ENCODE measurements at regions not wholly inside any gene's neighbourhood (a gene's known extent, or its start where the extent isn't known, plus 50 kb on each side); places are given as distances from the start of the nearest gene placed in this dataset.
"Not testable (repeated sequence)": the region's sequence is repeated elsewhere in the genome, so short reads cannot be mapped to it uniquely, and the experiment has no call there.

DNA sequence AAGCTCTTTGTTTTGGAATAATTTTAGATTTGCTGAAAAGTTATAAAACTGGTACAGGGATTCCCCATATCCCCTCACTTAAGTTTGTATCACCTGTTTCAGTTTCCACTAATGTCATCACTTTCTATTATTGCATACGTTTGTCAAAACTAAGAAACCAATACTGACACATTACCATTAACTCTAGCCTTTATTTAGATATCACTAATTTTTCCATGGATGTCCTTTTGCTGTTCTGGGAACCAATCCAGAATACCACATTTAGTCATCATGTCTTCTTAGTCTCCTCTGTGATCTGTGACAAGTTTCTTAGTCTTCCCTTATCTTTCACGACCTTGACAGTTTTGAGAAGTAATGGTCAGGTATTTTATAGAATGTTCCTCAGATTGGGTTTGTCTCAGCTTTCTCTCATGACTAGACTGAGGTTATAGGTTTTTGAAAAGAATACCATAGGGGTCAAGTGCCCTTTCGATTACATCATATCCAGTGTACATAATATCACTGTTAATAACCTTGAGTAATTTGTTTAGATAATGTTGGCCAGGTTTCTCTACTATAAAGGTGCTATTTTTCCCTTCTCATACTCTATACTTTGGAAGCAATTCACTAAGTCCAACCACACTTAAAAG is 51.9 kb upstream of the NMUR2 start:
- DNase-seq (ENCODE audit: low read depth in 2 of 2), result no peak

DNA sequence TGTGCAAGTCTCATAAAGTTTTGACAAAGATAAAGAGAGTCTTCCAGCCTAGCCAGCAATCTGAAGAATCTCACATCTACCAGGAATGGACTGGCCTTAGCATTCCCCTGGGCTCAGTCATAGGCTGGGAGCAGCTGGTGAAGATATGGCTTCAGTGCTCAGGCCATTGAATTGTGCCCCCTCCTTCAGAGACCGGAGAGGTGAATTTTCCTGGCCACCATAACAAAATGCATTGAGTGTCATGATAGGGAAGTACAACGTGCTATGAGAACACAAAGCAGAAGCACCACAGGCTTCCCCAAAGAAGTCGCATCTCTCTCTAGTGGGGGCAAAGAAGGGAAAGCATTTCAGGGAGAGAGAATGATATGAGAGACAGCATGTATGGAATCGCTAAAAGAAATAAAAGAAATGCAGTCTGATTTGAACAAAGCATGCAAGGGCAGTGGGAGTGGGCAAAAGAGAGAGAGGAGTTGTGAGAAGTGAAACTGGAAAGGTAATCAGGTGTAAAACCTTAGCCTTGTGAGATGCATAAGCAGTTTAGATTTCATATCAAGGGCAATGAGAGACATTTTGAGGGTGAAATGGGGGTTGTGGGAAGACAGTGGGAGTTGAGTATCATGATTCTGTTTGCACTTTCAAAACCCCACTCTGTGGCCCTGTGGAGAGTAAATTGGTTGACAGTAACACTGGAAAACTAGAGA is 57.1 kb upstream of the NMUR2 start:
- no peak for DNase-seq (ENCODE audit: low read depth in 2 of 2)

DNA sequence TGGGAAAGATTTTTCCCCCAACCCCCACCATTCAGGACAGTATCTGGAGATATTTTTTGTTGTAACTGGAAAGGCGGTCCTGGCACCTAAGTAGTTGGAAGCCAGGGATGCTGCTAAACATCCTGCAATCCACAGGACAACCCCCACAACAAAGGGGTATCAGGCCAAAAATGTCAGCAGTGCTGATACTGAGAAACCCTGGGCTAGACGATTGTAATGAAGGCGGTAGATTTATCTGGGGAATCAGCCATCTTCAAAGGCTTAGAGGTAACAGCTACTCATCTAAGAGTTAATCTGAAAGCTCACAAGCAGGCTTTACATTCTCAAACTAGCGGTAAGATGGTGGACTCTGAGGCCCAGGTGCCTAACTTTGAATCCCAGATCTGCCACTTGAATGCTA is 59.0 kb upstream of the NMUR2 start:
- no peak for DNase-seq (ENCODE audit: low read depth in 2 of 2)

DNA sequence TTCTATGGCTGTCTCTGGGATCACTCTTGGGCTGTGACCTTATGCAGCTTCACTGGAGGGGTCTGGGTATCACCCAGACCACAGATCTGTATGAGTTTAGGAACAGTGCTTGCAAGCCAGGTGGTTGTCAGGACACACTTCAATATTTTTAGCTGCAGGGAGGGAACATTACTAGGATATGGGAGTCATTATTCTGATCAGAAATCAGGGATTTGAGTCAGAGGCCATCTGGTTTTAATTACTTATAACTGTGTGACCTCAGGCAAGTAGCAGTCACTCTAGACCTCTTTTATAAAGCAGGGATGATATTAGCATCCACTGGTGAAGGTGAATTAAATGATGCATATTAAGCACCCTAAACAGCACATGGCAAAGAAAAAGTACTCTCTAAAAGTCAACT is 60.1 kb upstream of the NMUR2 start:
- DNase-seq (ENCODE audit: low read depth in 2 of 2), result no peak

DNA sequence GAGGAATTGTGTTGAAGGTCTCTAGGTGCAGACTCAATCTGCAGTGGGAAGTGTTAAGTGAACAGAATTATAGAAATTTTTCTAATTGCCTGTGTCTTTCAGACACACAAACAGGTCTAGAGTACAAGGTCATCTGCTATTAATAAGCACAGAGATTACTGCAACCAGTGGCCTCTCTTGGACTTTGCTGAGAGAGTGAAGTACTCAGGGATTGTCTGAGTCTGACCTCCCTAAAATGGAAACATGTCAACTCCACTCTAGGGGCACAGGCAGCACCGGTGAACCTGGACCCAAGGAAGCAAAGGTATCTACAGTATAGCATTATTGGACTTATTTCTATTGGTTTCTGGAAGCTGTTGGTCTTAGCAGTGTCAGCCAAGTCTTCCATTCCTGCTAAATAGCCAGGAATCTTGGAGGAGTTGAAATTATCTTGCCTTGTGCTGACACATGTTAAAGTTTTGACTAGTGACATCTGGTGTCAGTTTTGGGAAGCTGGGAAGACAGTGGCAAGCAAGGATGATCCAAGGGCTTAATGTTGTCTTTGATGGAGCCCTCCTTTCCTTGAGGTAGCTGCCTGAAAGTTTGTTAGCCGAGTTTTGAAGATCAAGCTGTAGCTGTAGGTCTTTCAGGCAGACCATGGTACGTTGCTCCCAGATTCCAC is 61.1 kb upstream of the NMUR2 start:
- no peak for DNase-seq (ENCODE audit: low read depth in 2 of 2)

DNA sequence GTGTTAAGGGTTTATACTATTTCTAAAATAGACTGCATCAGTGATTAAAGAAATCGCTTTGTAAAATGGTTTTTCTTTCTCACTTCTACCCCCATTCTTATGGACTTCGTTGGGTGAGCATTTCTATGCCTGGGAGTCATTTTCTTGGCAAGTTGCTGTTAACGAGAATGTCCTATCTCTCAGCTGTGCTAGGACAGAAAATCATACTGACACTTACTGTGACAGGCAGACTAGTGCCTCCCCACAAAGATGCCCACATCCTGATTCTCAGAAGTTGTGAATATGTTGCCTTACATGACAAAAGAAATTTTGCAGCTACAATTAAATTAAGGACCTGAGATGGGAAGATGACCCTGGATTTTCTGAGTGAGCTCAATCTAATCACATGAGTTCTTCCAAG is 65.1 kb upstream of the NMUR2 start:
- DNase-seq (ENCODE audit: low read depth in 2 of 2), result no peak

DNA sequence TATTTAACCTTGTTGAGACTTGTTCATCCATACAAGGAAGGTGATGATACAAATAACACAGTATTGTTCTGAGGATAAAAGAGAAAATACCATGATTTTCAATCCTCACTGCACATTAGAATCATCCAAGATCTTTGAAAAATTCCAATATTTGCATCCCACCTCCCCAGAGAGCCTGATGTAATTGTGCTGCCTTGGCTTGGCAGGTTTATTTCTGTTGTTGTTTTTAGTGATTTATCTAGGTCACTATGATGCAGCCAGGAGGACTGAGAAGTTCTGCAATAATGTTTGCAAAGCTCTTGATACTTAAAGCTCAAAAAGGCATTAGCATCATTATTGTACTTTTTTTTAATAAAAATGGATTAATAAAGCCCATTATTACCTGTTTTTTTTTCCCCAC is 67.0 kb upstream of the NMUR2 start:
- no peak for DNase-seq (ENCODE audit: low read depth in 2 of 2)

DNA sequence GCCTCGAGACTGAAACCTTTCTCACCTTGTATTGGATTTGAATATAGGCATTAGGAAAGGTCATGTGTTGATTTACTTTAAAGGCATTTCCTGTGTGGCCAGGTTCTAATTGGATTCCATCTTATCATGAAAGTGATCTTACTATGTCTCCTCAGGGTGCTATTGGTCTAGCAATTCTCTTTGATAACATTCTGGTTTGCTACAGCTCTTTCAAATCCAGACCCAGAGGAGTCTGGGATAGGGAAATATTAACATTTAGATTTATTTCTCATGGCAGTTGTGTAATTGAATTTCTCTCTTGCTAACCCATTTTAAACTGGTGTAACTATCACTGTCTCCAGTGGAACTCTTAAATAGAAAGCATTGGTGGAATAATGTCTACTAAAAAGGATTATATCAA is 69.9 kb upstream of the NMUR2 start:
- DNase-seq (ENCODE audit: low read depth in 2 of 2), result no peak

DNA sequence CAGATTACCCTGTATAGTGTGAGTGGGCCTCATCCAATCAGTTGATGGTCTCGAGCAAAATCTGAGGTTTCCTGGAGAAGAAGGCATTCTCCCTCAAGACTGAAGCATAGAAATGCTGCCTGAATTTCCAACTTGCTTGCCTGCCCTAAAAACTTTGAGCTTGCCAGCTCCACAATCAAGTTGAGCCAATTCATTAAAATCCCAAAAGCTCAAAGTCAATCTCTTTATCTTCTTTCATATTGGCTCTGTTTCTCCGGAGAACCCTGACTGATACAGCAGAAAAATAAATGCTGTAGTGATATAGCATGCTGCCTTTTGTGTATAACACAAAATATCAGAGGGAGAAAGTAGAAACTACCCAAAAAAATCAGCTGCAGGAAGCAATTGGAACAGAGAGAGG is 72.5 kb upstream of the NMUR2 start:
- DNase-seq (ENCODE audit: low read depth in 2 of 2), result no peak

DNA sequence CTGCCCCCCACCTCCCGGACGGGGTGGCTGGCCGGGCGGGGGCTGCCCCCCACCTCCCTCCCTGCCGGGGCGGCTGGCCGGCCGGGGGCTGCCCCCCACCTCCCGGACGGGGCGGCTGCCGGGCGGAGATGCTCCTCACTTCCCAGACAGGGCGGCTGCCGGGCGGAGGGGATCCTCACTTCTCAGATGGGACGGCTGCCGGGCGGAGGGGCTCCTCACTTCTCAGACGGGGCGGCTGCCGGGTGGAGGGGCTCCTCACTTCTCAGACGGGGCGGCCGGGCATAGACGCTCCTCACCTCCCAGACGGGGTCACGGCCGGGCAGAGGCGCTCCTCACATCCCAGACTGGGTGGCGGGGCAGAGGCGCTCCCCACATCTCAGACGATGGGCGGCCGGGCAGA is 74.8 kb upstream of the NMUR2 start:
- not testable (repeated sequence) for DNase-seq (ENCODE audit: low read depth in 2 of 2)

DNA sequence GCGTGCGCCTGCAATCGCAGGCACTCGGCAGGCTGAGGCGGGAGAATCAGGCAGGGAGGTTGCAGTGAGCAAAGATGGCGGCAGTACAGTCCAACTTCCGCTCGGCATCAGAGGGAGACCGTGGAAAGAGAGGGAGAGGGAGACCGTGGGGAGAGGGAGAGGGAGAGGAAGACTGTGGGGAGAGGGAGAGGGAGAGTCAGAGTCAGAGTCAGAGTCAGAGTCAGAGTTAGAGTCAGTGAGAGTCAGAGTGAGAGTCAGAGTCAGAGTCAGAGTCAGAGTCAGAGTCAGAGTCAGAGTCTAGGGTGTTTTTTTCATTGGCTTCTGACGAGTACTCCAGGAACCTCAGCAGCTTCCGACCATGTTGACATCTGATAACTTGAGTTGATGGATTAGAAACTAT is 75.6 kb upstream of the NMUR2 start:
- DNase-seq (ENCODE audit: low read depth in 2 of 2), result not testable (repeated sequence)

DNA sequence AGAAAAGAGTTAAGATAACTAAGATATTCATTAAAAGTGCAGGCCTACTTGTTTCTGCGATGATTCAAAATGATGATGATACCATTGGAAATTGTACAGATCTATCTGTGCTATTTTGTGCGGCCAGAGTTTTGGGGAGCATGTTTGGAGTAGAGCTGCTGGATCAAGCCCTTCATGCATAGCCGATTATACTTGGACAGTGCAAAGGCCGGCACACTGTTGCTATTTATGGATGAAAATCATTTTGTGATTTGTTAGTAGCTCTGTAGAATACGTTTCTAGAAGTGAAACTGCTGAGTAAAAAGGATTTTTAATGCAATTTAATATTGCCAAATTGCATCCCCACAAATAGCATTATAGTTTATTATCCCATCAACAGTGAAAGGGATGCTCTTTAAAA is 82.1 kb upstream of the NMUR2 start:
- no peak for DNase-seq (ENCODE audit: low read depth in 2 of 2)

DNA sequence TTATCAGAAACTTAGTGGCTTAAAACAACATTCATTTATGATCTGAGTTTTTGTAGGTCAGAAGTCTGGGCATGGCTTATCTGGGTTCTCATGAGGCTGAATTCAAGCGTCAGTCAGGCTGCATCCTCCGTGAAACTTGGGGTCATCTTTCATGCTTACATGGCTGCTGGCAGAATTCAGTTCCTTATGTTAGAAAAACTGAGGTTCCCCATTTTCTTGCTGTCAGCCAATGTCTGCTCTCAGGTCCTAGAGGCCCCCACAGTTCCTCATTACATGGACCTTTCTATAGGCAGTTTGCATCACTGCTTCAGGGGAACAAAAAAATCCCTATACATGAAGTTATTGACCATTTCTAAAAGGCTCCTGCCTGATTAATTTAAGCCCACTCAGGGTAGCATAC is 83.8 kb upstream of the NMUR2 start:
- DNase-seq (ENCODE audit: low read depth in 2 of 2), result no peak

DNA sequence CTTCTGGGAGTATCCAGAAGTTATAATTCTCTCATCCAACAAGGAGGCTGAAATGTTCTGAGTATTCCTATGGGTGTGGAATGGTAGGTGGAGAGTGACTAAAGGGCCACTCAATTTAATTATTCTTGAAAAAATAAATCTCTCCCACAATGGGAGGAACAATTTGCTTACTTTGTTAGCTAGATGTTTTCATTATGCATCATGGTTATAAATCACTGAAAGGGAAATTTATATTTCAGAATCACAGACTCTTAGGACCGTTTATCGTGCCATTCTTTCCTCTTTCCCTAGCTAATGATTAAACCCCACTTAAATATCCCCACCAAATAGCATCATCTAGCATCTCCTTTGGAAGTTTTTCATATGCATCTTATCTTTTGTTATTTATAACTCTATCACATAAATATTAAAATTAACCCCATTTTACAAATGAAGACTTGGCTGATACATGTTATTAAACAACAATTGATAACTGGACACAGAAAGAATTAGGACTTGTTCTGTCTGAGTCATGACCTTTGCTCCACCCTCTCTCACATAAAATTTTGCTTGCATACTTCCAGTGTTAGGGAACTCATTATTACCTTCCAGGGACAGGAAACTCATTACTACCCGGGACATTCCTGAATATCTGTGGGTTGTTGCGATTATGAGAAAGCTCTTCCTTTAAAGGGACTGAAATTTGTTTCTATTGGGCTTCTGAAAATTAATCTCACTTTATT is 94.9 kb upstream of the NMUR2 start:
- no peak for DNase-seq (ENCODE audit: low read depth in 2 of 2)

DNA sequence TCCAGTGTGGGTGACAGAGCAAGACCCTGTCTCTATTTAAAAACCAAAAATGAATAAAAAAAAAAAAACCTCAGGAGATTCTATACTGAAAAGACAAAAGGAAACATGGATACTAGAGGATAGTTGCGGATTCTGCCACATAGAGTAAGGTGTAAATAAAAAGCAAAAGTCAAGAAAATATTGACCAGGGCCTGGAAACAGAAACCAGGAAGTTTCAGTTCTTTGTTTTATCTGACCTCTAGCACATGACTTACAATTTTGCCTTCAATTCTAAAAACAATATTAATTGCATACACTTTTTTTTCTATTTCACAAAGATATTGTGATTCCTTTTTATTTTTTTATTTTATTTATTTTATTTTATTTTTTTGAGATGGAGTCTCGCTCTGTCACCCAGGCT is 96.2 kb upstream of the NMUR2 start:
- DNase-seq (ENCODE audit: low read depth in 2 of 2), result no peak

DNA sequence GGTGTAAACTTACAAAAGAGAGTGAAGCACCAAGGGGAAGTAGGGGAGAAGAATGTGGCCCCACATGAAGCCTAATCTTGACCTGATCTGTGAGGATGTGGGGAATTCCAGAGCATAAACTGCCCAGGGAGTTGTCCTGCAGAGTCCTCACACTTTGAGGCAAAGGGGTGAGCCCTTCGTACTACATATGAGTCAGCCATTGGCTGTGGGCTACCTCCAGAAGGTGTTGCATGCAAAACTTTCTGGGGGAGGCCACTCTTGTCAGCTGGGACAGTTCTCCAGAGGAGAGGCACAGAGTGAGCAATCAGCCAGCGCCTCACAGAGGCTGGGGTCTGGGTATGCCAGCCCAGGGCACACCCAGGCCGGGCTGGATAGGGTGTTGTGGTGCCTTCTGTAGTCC is 98.1 kb upstream of the NMUR2 start:
- no peak for DNase-seq (ENCODE audit: low read depth in 2 of 2)

DNA sequence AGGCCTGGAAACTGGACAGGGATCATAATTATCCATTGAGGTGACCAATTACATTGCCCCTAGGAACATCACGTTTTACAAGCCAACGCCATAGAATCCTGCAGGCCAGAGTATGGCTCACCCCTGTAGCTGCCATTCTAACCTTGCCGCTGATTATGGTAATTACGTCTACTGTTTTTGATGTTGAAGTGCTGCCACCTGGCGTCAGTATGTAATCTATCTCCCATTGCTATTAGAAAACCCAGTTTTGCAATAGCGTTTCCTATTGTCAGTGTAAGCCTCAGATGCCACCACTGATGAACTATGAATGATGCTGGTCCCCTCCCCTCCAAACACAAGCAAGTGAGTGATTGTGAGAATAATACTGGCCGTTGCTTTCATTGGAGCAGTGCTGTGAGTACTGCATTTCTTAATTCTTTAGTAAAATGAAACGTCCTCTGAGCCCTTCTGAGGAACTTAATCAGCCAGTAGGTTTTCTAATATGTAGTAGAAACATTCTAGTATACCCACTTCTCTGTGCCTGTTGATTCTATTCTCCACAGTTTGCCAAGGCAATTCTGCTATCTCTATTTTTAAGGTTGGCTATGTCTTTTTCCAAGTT is 100.5 kb upstream of the NMUR2 start:
- peak in 1 of 2 donors; percentile 1 for DNase-seq (ENCODE audit: low read depth in 2 of 2)

DNA sequence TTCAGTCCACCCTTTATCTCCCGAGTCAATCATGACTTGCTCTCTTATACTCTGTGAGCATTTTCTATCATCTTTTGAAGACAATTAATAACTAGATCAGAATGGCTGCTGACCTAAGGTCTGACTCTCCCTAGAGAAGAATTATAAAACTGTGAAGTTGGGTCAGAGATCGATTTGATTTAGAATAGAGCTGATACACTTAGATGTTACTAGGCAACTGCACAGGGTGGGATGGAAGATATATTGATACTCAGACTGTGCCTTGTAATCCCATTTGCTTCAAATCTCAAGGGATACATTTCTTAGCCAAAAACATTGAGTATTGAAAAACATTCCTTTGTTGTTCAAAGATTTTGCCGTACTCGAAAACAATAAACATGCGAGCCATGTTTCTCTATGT is 106.0 kb upstream of the NMUR2 start:
- DNase-seq (ENCODE audit: low read depth in 2 of 2), result no peak

DNA sequence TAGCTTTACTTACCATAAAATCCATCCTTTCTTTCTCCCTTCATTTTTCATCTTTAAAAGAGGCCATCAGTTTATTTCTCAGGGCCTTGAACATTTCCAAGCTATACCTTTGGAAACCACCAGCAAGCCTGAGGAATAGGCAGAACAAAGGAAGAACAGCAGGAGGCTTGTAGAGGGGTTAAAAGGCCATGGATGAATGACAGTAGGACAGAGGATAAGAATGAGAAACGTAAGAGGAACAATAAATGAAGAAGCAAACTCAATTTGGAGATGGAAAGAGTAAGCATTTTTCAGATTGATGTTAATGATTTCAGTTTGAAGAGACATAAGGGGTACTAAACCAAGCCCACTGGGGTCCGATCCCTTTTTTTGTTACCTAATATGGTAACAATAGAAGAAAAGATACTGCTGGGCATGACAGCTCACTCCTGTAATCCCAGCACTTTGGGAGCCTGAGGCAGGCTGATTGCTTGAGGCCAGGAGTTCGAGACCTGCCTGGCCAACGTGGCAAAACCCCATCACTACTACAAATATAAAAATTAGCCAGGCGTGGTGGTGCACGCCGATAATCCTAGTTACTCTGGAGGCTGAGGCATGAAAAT is 106.6 kb upstream of the NMUR2 start:
- no peak for DNase-seq (ENCODE audit: low read depth in 2 of 2)

DNA sequence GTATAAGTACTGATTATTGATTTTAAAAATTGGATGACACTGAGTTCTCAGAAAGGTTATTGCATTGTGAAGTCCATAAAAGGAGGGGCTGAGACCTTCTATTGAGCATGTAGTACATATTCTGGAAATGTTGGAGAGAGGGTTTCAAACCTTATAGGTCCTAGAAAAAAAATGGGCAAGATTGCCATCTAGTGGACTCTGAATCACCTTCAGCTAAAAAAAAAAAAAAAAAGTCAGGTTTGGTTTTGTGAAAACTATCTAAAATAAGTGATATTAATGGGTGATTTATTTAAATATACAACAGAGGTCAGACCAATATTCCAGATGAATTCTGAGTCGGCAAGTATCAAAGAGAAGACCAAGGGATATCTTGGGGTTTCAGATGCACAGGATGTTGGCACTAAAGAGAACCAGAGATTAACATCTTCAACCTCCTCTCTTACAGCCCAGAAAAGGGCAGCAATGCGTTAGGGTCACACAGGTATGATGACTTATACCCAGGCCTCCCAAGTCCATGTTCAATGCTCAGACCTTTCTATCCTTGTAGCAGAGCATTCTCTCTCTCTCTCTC is 109.8 kb upstream of the NMUR2 start:
- DNase-seq (ENCODE audit: low read depth in 2 of 2), result no peak

DNA sequence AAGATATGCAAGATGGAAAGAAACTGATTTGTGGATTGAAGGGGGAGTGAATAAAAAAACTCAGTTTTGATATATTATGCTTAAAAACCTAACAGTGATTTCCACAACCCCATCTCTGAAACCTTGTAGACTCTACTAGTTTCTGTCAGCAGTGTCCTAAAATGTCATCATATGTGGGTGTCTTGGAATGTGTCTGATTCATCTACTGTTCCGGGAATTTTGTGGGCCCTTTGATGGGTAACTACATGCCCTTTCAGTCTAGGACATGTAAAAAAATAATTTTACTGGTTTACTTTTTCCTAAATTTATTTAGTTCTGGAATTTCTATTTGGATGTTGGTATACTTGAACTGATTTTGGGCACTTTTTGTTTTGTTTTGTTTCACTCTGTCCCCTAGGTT is 118.9 kb upstream of the NMUR2 start:
- DNase-seq (ENCODE audit: low read depth in 2 of 2), result no peak

Data from stimulated activated CD8-positive, alpha-beta memory T cell treated with anti-CD3 and anti-CD28 coated beads, Interleukin-7, amount 100 ng/mL, for 4 hours (primary cell).